OCI-LY7 (cell line): ENCODE measurements at regions not wholly inside any gene's neighbourhood (a gene's known extent, or its start where the extent isn't known, plus 50 kb on each side); places are given as distances from the start of the nearest gene placed in this dataset.
"Not testable (repeated sequence)": the region's sequence is repeated elsewhere in the genome, so short reads cannot be mapped to it uniquely, and the experiment has no call there.

Experiments
- CTCF ChIP-seq: fragments of 200-600 bp; sonication (generic); conservative IDR thresholded peaks from 2 replicates; pipeline ENCODE4 v1.5.1; 2014; ENCODE audit warnings: mild to moderate bottlenecking, antibody characterized with exemption, low read length, moderate library complexity, mixed read lengths
- EZH2phosphoT487 ChIP-seq: fragments of 200-600 bp; sonication (generic); IDR thresholded peaks from 2 replicates; pipeline ENCODE4 v1.6.1; 2018; ENCODE audit warnings: low read depth, borderline replicate concordance, mild to moderate bottlenecking, mixed run types, antibody characterized with exemption, low read length, moderate library complexity, mixed read lengths

GRCh38 chrX:141475788-141476187 lies 108.8 kb downstream of the SPANXA1 start:
- TF ChIP-seq CTCF, EZH2phosphoT487: not testable (repeated sequence)
